ENCODE measurements at regions not wholly inside any gene's neighbourhood (a gene's known extent, or its start where the extent isn't known, plus 50 kb on each side); places are given as distances from the start of the nearest gene placed in this dataset.

GRCh38 chr5:58011301-58011700 is 448.6 kb downstream of the PLK2 start:
- ChIA-PET CTCF (no interaction called here), POLR2A (no interaction called here)
- no peak overlapping the region for H2AFZ ChIP-seq (ENCODE audit: insufficient read depth, low read depth, low read length, poor library complexity, severe bottlenecking)
- no peaks in the 10 kb centered on the region for H3K4me1 ChIP-seq (ENCODE audit: control insufficient read depth in 2 of 2, insufficient read depth in 2 of 2, low read length in 2 of 2)
- no peak overlapping the region for H3K4me3 Mint-ChIP-seq
- no peak overlapping the region for H3K9ac ChIP-seq (ENCODE audit: low read length)
- DNase-seq (no peak), ATAC-seq (ENCODE audit: low read depth) (no peak)
- no peaks in the 10 kb centered on the region for H3K36me3 ChIP-seq (replicated peaks in 1 of 2; ENCODE audit: control extremely low read depth in 1 of 2, control insufficient read depth in 1 of 2, extremely low read depth in 1 of 2, insufficient read depth in 2 of 2, low read length in 1 of 2)
- no peaks in the 10 kb centered on the region for H3K27me3 Mint-ChIP-seq
- intact Hi-C loops (cut with micrococcal nuclease): no loop called here
- no peaks in the 10 kb centered on the region for H4K20me1 ChIP-seq (ENCODE audit: control insufficient read depth, insufficient read depth, low read length, poor library complexity, severe bottlenecking)
- H3K4me2 ChIP-seq (replicated peaks; ENCODE audit: low read depth, low read length, poor library complexity, severe bottlenecking): no peak overlapping the region
- WGBS (ENCODE audit: insufficient coverage): no CpG with 5 or more reads among the region's 4 CpGs
- H3K9me3 Mint-ChIP-seq (ENCODE audit: insufficient read depth): no peaks in the 10 kb centered on the region
- no peak for TF ChIP-seq CTCF (IDR thresholded peaks at IDR 0.05)
- no peak for TF ChIP-seq EZH2 (IDR thresholded peaks at IDR 0.05; ENCODE audit: borderline replicate concordance, insufficient read depth, low read depth, low read length, poor library complexity, severe bottlenecking)
- no peak overlapping the region for H3K27ac Mint-ChIP-seq
- H3K4me1 Mint-ChIP-seq: no peaks in the 10 kb centered on the region
- no peaks in the 10 kb centered on the region for H3K79me2 ChIP-seq (ENCODE audit: control insufficient read depth, insufficient read depth, low read length)
- no peaks in the 10 kb centered on the region for H3K27me3 ChIP-seq (replicated peaks in 1 of 4; ENCODE audit: control extremely low read depth in 1 of 4, control insufficient read depth in 3 of 4, insufficient read depth in 4 of 4, low read length in 3 of 4)
- no peak overlapping the region for H3K4me3 ChIP-seq (ENCODE audit: control extremely low read depth in 1 of 5, extremely low read depth in 1 of 5, insufficient read depth in 1 of 5, low read depth in 2 of 5, low read length in 4 of 5)
- H3K9me3 ChIP-seq (ENCODE audit: control extremely low read depth in 1 of 3, control insufficient read depth in 2 of 3, insufficient read depth in 1 of 3, low read length in 2 of 3): no peaks in the 10 kb centered on the region
- H3K27ac ChIP-seq (ENCODE audit: low read length in 2 of 2): no peak overlapping the region

- 86% methylated on average over 1 of the region's 2 CpGs for WGBS (ENCODE audit: insufficient coverage)
- POLR2A ChIA-PET: no interaction called here
Measured at GRCh38 chr5:58009754-58010153, 450.1 kb downstream of the PLK2 start.

More at GRCh38 chr5:58009754-58010153, 450.1 kb downstream of the PLK2 start:
- intact Hi-C loops (cut with micrococcal nuclease): no loop called here
- no peaks in the 10 kb centered on the region for H3K79me2 ChIP-seq (ENCODE audit: control insufficient read depth, insufficient read depth, low read length)
- H3K9me3 ChIP-seq (ENCODE audit: control extremely low read depth in 1 of 3, control insufficient read depth in 2 of 3, insufficient read depth in 1 of 3, low read length in 2 of 3): no peaks in the 10 kb centered on the region
- H3K4me3 ChIP-seq (ENCODE audit: control extremely low read depth in 1 of 5, extremely low read depth in 1 of 5, insufficient read depth in 1 of 5, low read depth in 2 of 5, low read length in 4 of 5): no peak overlapping the region
- no peak for ATAC-seq (ENCODE audit: low read depth)
- H3K27me3 Mint-ChIP-seq: no peaks in the 10 kb centered on the region
- H3K27ac ChIP-seq (ENCODE audit: low read length in 2 of 2): no peak overlapping the region
- H4K20me1 ChIP-seq (ENCODE audit: control insufficient read depth, insufficient read depth, low read length, poor library complexity, severe bottlenecking): no peaks in the 10 kb centered on the region
- no peaks in the 10 kb centered on the region for H3K4me1 ChIP-seq (ENCODE audit: control insufficient read depth in 2 of 2, insufficient read depth in 2 of 2, low read length in 2 of 2)
- H3K4me2 ChIP-seq (replicated peaks; ENCODE audit: low read depth, low read length, poor library complexity, severe bottlenecking): no peak overlapping the region
- H3K27ac Mint-ChIP-seq: no peak overlapping the region
- no peak overlapping the region for H3K9ac ChIP-seq (ENCODE audit: low read length)
- no peaks in the 10 kb centered on the region for H3K4me1 Mint-ChIP-seq
- CTCF ChIA-PET: no interaction called here
- no peak for DNase-seq
- no peaks in the 10 kb centered on the region for H3K9me3 Mint-ChIP-seq (ENCODE audit: insufficient read depth)
- H3K36me3 ChIP-seq (replicated peaks in 1 of 2; ENCODE audit: control extremely low read depth in 1 of 2, control insufficient read depth in 1 of 2, extremely low read depth in 1 of 2, insufficient read depth in 2 of 2, low read length in 1 of 2): no peaks in the 10 kb centered on the region
- no peaks in the 10 kb centered on the region for H3K27me3 ChIP-seq (replicated peaks in 1 of 4; ENCODE audit: control extremely low read depth in 1 of 4, control insufficient read depth in 3 of 4, insufficient read depth in 4 of 4, low read length in 3 of 4)
- no peak for TF ChIP-seq CTCF (IDR thresholded peaks at IDR 0.05)
- no peak overlapping the region for H3K4me3 Mint-ChIP-seq
- no peak overlapping the region for H2AFZ ChIP-seq (ENCODE audit: insufficient read depth, low read depth, low read length, poor library complexity, severe bottlenecking)
